ELR (cell line): ENCODE measurements at regions not wholly inside any gene's neighbourhood (a gene's known extent, or its start where the extent isn't known, plus 50 kb on each side); places are given as distances from the start of the nearest gene placed in this dataset.

Source experiments
- DNase-seq: peaks from one replicate; pipeline ENCODE4 v3.0.0-alpha.2; 2015; ENCODE audit warnings: low read depth

DNA sequence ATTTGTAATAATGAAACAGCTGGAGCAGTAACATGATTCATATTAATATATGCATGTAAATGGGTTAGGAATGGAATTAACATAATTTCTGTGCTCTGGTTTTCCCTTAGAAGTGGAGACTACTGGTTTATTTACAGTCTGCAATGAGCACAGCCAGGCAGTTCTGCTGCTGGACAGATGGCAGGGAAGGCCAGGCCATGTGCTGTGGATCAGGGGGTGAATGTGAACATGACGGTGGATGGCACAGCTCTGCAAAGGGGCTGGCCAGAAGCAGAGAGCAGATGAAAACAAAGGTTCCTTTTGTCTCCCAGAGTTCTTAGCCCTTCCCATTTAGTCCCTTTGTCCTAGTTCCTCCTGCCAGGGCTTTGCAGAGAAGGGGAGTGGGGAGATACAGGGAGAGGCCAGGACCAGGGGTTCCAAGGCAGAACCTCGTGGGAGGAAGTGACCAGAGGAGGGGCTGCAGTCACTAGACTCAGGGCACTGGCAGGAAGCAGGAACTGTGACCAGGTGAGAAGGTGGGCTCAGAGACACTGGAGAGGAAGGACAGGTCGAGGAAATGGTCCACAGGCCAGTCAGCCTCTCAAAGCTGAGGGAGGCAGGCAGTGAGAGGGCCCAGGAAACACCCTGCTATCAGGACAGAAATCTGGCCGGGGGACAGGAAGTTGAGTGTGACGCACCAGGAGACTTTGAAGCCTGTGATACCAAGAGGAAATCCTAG lies 112.9 kb upstream of the ATP8B1 start:
- DNase-seq = peak; percentile 52

DNA sequence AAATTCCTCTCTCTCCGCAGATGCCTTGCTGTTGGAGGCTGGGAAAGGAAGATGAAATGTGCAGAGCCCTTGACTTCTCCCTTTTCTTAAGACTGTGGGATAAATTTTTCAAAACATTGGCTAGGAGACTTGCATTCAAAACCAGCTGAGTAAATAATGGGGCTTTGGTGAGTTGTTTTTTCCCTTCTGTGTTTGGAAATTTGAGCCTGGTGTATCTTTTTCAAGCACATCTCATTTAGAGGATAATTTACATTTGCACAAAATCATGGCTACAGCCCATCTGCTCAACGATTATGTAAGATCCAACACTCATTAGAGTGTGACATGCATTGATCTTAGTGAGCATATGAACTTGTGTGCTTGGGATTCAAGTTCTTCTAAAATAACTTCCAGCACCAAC lies 112.1 kb upstream of the ATP8B1 start:
- DNase-seq = no peak

DNA sequence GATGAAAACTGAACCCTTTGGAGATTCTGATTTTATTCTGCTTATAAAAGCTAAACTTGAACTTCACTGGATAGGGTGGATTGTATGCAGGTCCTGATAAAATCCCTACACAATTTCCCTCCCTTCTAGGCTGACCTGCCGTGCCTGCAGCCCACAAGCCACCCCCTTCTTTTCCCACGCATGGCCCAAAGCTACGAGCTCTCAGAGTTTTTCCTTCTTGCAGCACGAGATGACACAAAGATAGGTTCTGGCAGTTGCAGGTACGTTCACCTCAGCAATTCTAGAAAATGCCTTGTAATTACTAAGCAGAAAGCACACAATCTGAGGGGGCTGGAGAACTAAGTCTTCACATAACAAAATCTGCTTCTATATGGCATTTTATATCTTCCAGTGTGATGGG lies 110.6 kb upstream of the ATP8B1 start:
- no peak for DNase-seq

DNA sequence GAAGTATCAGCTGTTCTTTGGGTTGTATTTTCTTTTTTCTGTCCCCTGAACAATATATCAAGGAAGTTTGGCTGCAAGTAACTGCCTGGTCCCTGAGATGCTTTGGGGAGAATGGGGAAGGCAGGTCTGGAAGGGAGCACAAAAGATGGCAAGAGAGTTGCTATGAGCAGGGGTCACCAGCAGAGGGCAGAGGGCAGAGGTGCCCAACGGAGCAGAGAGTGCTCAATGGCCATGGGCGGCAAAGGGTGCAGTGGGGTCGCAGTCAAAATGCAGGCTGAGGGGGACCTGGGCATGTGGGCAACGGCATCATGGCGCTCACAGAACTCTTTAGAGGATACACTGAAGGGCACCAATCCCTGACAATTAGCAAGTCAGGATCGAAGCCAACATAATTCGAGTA lies 107.7 kb upstream of the ATP8B1 start:
- peak; percentile 34 for DNase-seq

- no peak for DNase-seq
Measured at GRCh38 chr18:57910134-57910533, 107.0 kb upstream of the ATP8B1 start.

- peak; percentile 67 for DNase-seq
Measured at GRCh38 chr18:57909620-57910019, 106.5 kb upstream of the ATP8B1 start.

GRCh38 chr18:57908092-57908491 lies 105.0 kb upstream of the ATP8B1 start:
- DNase-seq = no peak

DNA sequence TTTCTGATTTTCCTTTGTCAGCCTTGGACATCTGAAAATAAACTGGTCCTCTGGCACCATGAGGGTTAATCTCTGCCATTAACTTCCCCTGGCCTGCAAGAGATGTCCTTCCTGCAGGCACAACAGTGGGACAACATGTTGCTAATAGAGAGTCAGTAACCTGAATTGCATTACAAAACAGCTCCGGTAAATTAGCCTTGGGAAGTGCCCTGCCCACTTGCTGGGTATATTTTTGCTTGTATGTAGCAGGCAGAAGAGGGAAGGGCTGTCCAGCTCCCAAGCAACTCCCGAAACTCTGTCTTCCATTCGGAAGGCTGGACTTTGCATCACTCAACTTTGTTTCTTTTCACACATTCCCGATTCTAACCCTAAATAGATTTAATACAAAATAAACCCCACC lies 104.4 kb upstream of the ATP8B1 start:
- no peak for DNase-seq

- no peak for DNase-seq
Measured at GRCh38 chr18:57906852-57907251, 103.7 kb upstream of the ATP8B1 start.

GRCh38 chr18:57904535-57904934 lies 101.4 kb upstream of the ATP8B1 start:
- DNase-seq = no peak

DNA sequence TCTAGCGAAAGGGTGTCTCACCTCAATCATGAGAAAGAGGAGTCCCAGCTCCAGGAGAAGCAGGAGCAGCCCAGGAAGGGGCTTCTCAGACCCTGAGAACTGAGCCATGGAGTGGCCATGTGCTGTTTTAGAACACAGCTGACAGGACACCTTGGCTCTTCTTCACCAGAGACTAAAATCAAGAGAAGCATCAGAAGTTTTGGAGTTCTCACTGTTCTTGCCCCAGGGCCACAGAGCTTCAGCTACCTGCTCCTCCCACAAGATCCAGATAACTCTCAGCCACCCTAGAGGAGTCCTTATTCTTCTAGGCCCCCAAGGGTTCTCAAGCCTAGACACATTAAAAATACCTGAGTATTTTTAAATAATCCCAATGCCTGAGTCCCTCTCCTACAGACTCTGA lies 99.6 kb upstream of the ATP8B1 start:
- DNase-seq = no peak

DNA sequence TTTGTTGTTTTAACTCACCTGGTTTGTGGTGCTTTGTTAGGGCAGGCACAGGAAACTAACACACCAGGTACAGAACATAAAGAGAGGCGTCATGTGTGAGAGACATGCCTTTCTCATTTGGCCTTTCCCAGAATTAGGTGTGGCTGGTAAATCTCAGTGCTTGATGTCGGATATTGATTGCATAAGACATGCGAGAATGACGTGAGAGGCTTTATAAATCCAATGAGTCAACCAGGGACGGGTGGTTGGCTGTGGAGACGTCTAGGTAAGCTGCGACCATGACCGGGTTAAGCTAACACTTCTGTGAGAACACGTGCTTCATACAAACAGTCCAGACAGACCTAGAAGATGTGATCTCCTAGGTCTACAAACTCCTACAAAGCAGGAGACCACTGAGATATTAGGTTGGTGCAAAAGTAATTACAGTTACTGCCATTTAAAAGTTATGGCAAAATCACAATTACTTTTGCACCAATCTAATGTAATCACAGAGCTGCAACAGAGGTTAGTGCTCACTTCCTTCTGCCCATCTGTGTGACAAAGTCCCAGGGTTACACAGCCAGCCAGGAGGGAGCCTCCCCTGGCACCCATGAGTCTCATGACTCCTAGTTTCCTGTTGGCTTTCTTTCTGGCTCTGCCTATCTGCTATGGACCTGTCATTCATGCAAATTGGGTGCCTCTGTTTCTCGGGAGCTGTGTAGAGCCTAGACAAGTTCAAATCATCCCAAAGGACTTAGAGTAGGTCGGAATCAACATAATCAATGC lies 98.9 kb upstream of the ATP8B1 start:
- peak; percentile 27 for DNase-seq

- peak; percentile 49 for DNase-seq
Measured at GRCh38 chr18:57900906-57901435, 97.9 kb upstream of the ATP8B1 start.

DNA sequence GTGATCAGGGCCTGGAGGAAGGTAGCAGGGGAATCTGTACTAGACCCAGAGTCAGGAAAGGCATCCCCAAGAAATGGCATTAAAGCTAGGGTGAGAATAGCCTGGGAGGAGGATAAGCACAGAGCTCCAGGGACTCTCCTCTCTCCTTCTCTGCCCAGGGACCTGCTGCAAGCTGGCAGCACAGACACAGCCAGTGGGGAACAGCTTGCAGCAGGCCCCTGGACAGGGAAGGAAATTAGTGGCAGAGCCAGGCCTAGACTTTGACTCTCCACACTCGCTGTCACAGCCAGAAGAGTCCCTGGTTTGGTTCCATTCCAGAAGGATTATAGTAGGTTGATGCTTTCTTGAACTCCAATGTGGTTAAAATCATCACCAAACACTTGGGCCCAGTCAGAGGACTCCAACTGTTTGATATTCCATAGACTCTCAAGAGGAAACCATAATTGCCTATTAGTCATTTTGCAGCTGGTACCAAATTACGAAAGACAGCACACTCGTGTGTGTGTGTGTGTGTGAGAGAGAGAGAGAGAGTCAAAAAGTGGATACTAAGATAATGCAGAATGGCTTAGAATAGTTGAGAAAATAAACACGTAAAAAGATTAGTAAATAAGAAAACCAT lies 95.5 kb upstream of the ATP8B1 start:
- DNase-seq = peak; percentile 73

DNA sequence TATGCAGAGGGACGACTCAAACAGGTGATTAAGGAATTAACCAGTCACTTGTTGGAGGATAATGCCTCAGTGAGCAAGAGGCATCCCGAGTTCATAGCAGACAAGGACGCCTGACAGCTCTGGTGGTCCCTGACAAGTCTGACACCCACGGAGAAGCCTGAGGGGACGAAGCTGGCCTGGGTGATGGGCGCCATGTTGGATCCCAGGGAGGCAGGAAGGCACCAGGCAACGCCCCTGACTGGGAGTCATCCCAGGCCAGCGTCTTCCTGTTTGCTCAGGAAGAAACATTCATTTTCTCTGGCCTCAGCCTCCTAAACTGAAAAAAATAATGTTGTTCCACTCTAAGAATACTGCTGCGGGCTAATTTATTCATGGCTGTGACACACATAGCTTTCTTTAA lies 92.1 kb upstream of the ATP8B1 start:
- DNase-seq = no peak

DNA sequence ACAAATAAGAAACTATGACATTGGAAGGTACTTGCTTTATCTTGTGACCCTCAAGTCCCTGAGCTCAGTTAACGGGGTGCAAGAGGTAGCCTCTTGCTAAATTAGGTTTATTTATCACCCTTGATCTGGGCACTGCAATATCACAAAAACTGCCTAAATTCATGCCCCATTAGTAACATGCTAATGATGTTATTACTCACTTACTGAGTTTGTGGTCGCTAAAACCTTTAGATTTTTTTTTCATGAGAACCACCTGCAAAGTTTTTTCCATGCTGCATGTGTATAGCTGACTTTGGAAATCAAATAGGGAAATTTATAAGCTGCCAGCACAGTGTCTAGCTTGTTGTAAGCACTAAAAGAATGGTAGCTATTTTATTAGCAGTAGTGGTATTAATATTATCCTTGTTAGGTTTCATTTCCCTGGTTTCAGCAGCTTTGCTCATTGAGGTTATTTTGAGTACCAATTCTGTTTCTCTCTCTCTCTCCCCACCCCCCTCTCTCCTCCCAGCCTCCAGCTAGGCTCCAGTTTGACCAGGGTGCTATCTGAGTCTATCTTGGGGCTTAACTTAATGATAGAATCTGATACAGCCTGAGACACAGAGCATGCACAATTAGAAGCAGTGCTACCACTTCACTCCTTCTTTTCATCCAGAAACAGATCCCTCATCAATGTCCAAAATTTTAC lies 88.7 kb upstream of the ATP8B1 start:
- peak; percentile 23 for DNase-seq

DNA sequence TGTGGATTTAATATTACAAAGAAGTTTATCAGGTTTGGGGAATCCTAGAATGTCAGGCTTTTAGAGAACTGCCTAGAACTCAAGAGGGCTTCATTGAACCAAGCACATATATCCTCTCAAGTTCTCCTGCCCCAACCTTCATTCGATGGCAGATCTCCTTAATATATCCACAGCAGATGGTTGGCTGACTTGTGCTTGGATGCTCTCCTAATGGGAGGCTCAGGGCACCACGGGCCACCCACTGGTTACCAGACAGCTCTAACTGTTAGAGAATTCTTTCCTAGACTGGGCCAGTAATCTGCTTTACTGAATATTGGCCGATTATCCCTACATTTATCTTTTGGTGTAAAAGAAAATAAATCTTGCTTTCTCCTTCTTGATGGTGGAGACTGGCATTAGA lies 87.2 kb upstream of the ATP8B1 start:
- no peak for DNase-seq

DNA sequence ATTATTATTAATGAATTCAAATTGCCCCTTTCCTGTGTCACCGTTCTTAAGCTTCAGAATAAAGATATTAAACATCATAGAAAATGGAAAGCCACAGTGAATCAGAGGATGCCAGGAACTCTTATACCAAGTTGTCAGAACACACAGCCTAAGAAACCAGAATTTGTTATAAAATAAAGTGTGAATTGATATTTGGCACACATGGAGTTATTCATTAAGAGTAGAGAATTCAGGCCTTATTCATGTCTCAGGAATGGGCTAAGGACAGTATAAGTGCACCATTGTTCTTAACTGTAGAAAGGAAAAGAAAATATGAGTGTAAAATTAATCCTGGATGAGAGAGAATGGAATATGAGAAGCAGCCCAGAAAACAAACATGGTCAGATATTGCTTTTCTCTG lies 86.7 kb upstream of the ATP8B1 start:
- DNase-seq = no peak

GRCh38 chr18:57887543-57888383 lies 84.6 kb upstream of the ATP8B1 start:
- no peak for DNase-seq

GRCh38 chr18:57885931-57886330 lies 82.8 kb upstream of the ATP8B1 start:
- no peak for DNase-seq

- no peak for DNase-seq
Measured at GRCh38 chr18:57882465-57882864, 79.3 kb upstream of the ATP8B1 start.
